ENCODE measurements at regions not wholly inside any gene's neighbourhood (a gene's known extent, or its start where the extent isn't known, plus 50 kb on each side); places are given as distances from the start of the nearest gene placed in this dataset.
"Not testable (repeated sequence)": the region's sequence is repeated elsewhere in the genome, so short reads cannot be mapped to it uniquely, and the experiment has no call there.

DNA sequence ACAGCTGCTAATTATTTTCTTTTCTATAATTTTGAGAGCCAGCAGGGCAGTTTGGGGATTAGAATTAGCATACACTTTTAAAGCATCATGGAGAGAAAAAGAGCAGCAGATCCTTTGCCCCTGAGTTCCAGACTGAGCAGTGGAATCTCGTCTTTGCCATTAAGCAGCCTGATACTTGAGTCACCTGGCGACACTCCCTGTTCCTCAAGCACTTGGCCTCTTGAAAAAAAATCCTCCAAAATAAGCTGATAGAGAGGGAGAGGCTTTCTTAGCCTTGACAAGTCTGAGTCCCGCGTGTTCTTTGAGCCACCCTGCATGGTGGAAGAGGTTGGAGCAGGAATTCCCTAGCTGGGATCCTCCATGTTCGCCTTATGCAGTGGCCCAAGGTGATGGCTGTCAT lies 398.3 kb downstream of the IRX2 start:
- H3K27ac ChIP-seq (ENCODE audit: low read depth, low read length), result no peak overlapping the region
- no peaks in the 10 kb centered on the region for H3K27me3 ChIP-seq (ENCODE audit: control insufficient read depth, insufficient read depth, low read length)
- CTCF ChIA-PET, result no interaction called here
- POLR2A ChIA-PET, result no interaction called here
- H3K4me3 ChIP-seq (ENCODE audit: low read depth, low read length), result no peak overlapping the region
- DNase-seq (ENCODE audit: low read depth, low spot score), result no peak
- TF ChIP-seq, protein P1, sequence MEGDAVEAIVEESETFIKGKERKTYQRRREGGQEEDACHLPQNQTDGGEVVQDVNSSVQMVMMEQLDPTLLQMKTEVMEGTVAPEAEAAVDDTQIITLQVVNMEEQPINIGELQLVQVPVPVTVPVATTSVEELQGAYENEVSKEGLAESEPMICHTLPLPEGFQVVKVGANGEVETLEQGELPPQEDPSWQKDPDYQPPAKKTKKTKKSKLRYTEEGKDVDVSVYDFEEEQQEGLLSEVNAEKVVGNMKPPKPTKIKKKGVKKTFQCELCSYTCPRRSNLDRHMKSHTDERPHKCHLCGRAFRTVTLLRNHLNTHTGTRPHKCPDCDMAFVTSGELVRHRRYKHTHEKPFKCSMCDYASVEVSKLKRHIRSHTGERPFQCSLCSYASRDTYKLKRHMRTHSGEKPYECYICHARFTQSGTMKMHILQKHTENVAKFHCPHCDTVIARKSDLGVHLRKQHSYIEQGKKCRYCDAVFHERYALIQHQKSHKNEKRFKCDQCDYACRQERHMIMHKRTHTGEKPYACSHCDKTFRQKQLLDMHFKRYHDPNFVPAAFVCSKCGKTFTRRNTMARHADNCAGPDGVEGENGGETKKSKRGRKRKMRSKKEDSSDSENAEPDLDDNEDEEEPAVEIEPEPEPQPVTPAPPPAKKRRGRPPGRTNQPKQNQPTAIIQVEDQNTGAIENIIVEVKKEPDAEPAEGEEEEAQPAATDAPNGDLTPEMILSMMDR (IDR thresholded peaks at IDR 0.05; ENCODE audit: low read depth, low read length), result no peak
- peaks cover 44% of the 10 kb centered on the region for H3K9me3 ChIP-seq (ENCODE audit: control insufficient read depth, insufficient read depth, low read length)

DNA sequence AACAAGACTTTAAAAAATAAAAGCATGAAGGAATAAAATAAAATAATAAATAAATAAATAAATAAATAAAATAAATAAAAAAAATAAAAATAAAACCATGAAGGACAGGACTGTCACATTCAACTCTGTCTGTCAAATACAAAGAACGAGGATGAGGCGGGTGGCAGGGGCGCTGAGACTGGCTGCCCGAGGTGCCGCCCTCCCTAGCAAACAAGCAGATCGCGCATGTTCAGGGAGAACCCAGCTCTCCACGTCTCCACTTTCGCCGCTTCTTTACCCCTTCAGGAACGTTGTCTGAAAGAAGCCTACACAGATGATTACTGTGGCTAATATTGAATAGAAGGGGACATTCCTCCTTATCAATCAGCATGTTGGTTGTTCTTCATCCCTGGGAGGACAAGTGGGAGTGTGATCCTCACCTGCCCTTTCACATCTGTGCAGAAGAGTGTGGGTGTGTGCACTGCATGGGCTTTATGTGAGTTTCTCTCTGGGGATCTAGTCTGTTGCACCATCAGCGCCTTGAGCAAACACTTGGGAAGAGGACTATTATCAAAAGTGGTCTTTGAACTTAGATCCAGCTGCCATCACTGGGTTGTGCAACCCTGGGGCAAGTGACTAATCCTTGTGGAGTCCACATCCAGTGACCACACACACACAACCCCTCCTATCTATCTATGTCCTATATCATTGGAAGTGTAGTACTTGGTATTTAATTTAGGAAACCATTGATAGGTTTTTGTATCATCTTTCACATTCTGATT lies 399.2 kb downstream of the IRX2 start:
- Histone ChIP-seq H3K27me3 (ENCODE audit: control insufficient read depth, insufficient read depth, low read length) (no peaks in the 10 kb centered on the region), H3K4me3 (ENCODE audit: low read depth, low read length) (no peak overlapping the region), H3K9me3 (ENCODE audit: control insufficient read depth, insufficient read depth, low read length) (peaks cover 43% of the 10 kb centered on the region), H3K27ac (ENCODE audit: low read depth, low read length) (no peak overlapping the region)
- DNase-seq (ENCODE audit: low read depth, low spot score), result no peak
- CTCF ChIA-PET, result interaction anchor here (0.7 kb wide), 1 partner anchor 1735 kb away, joined by 3 read pairs; no protein-coding TSS in a partner anchor
- POLR2A ChIA-PET, result no interaction called here
- TF ChIP-seq, protein P1 (IDR thresholded peaks at IDR 0.05; ENCODE audit: low read depth, low read length), result no peak

DNA sequence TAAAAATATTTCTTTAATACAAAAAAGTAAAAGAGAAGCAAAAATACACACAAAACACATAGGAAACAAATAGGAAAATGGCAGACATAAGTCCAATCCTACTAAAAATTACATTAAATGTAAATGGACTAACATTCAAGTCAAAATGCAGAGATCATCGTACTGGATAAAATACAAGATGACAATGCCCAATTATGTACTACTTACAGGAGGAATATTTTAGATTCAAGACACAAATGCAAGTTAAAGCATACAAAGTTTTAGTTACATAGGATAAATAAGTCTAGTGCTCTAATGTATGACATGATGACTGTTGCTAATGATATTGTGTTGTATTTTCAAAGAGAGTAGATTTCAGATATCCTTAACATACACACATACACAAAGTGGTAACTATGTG lies 401.7 kb downstream of the IRX2 start:
- H3K4me3 ChIP-seq (ENCODE audit: low read depth, low read length); DNase-seq (ENCODE audit: low read depth, low spot score); H3K27me3 ChIP-seq (ENCODE audit: control insufficient read depth, insufficient read depth, low read length); POLR2A ChIA-PET; H3K27ac ChIP-seq (ENCODE audit: low read depth, low read length); CTCF ChIA-PET: not testable (repeated sequence)
- peaks cover 47% of the 10 kb centered on the region for H3K9me3 ChIP-seq (ENCODE audit: control insufficient read depth, insufficient read depth, low read length)

DNA sequence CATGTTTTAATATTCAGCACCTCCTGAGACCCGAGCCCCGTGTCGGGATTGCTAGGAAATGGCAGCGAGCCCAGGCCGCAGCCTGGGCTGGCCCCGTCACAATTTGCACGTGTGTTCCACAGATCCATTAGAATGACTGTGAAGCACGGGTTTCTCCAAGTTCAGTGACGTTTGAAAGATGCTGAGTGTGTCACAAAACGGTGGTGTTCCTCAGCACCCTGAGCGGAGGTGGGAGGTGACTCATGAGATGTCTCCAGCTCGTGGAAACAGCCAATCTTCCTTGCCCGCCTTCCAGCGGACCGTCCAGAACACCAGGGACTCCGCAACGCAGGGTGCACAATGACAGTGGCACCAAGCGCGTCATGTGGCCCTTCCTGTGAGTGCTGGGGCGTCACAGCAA lies 412.8 kb downstream of the IRX2 start:
- H3K27me3 ChIP-seq (ENCODE audit: control insufficient read depth, insufficient read depth, low read length), result no peaks in the 10 kb centered on the region
- no peak for DNase-seq (ENCODE audit: low read depth, low spot score)
- peaks cover 50% of the 10 kb centered on the region for H3K9me3 ChIP-seq (ENCODE audit: control insufficient read depth, insufficient read depth, low read length)
- POLR2A ChIA-PET, result no interaction called here
- TF ChIP-seq, protein P1 (IDR thresholded peaks at IDR 0.05; ENCODE audit: low read depth, low read length), result no peak
- CTCF ChIA-PET, result no interaction called here
- no peak overlapping the region for H3K4me3 ChIP-seq (ENCODE audit: low read depth, low read length)
- H3K27ac ChIP-seq (ENCODE audit: low read depth, low read length), result no peak overlapping the region

DNA sequence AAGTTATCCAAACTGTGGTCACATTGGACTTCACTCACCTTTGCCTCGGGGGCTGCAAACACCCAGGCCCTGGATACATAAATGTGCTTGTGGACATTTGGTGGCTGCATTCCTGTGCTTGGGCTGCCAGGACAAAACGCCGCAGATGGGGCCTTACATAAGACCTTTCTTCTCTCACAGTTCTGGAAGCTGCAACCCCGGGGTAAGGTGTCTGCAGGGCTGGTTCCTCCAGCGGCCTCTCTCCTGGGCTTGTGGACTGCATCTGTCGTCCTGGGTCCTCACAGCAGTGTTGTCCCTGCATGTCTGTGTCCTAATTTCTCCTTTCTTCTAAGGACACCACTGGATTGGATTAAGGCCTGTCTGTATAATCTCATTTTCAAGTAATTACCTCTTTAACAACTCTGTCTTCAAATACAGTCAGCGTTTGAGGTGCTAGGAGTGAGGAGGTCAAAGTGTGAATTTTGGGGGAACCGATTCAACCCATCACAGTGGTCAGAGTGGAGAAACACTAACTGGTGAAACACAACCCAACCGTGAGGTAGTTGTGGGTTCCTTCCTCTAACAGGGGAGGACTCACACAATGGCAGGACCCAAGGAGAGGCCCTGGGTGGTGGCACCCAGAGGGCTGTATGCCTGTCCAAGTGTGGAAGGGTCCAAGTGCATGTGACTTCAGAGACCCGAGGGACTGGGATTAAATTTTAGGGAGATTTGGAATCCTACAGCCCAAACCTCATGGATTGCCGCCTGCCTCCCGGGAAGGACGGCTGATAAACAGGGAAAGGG lies 415.6 kb downstream of the IRX2 start:
- TF ChIP-seq, protein P1 (IDR thresholded peaks at IDR 0.05; ENCODE audit: low read depth, low read length), result no peak
- no peaks in the 10 kb centered on the region for H3K27me3 ChIP-seq (ENCODE audit: control insufficient read depth, insufficient read depth, low read length)
- peaks cover 67% of the 10 kb centered on the region for H3K9me3 ChIP-seq (ENCODE audit: control insufficient read depth, insufficient read depth, low read length)
- DNase-seq (ENCODE audit: low read depth, low spot score), result no peak
- no peak overlapping the region for H3K27ac ChIP-seq (ENCODE audit: low read depth, low read length)
- ChIA-PET CTCF (no interaction called here), POLR2A (no interaction called here)
- H3K4me3 ChIP-seq (ENCODE audit: low read depth, low read length), result no peak overlapping the region
